ENCODE measurements at regions not wholly inside any gene's neighbourhood (a gene's known extent, or its start where the extent isn't known, plus 50 kb on each side); places are given as distances from the start of the nearest gene placed in this dataset.

DNA sequence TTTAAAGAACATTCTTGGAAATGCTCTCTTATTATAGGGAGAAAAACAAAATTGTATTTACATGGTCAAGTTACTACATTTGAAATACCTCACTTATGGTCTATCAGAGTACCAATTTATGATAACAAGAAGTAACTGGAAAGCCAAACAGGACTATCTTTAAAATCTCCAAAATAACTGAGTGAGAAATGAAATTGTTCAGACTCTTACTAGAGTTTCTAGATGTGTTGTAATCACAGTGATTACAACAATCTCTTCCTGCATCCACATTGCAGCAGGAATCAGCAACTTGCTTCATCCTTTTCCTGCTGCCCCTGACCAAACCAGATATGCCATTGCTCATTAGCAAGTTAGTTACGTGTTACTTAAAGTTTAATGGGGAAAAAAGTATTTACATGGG, 245.2 kb upstream of the SMIM31 start:
- TF ChIP-seq POLR2A (IDR thresholded peaks at IDR 0.05; ENCODE audit: low read length) (no peak), PBX3 (IDR thresholded peaks at IDR 0.05) (no peak), CBX8 (IDR thresholded peaks at IDR 0.05) (no peak), EP300 (IDR thresholded peaks at IDR 0.05) (no peak), ESRRA (IDR thresholded peaks at IDR 0.05; ENCODE audit: borderline replicate concordance, low read length) (no peak)
- TF ChIP-seq, protein P1, sequence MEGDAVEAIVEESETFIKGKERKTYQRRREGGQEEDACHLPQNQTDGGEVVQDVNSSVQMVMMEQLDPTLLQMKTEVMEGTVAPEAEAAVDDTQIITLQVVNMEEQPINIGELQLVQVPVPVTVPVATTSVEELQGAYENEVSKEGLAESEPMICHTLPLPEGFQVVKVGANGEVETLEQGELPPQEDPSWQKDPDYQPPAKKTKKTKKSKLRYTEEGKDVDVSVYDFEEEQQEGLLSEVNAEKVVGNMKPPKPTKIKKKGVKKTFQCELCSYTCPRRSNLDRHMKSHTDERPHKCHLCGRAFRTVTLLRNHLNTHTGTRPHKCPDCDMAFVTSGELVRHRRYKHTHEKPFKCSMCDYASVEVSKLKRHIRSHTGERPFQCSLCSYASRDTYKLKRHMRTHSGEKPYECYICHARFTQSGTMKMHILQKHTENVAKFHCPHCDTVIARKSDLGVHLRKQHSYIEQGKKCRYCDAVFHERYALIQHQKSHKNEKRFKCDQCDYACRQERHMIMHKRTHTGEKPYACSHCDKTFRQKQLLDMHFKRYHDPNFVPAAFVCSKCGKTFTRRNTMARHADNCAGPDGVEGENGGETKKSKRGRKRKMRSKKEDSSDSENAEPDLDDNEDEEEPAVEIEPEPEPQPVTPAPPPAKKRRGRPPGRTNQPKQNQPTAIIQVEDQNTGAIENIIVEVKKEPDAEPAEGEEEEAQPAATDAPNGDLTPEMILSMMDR (IDR thresholded peaks at IDR 0.05) = no peak
- TF ChIP-seq, protein P2, sequence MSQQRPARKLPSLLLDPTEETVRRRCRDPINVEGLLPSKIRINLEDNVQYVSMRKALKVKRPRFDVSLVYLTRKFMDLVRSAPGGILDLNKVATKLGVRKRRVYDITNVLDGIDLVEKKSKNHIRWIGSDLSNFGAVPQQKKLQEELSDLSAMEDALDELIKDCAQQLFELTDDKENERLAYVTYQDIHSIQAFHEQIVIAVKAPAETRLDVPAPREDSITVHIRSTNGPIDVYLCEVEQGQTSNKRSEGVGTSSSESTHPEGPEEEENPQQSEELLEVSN (IDR thresholded peaks at IDR 0.05; ENCODE audit: borderline replicate concordance, low read depth) = no peak

Measured in A549 (cell line).